GM12892 (cell line): ENCODE measurements at regions not wholly inside any gene's neighbourhood (a gene's known extent, or its start where the extent isn't known, plus 50 kb on each side); places are given as distances from the start of the nearest gene placed in this dataset.
"Not testable (repeated sequence)": the region's sequence is repeated elsewhere in the genome, so short reads cannot be mapped to it uniquely, and the experiment has no call there.

ENCODE experiments used
- DNase-seq: peaks from one replicate; pipeline ENCODE4 v3.0.0; 2011; ENCODE audit not compliant: insufficient read length
- FAIRE-seq: peaks from 2 replicates; lab custom pipeline; 2011; peaks lifted over from hg19 to GRCh38; lab: Jason Lieb, UNC
- POLR2A ChIP-seq: IDR thresholded peaks from 2 replicates; pipeline ENCODE4 v1.6.1; 2011; ENCODE audit warnings: low read depth, low read length, control low read depth
- POLR2AphosphoS5 ChIP-seq: IDR thresholded peaks from 2 replicates; pipeline ENCODE4 v1.6.1; 2011; ENCODE audit warnings: low read depth, low read length, control low read depth
- TAF1 ChIP-seq: IDR thresholded peaks from 2 replicates; pipeline ENCODE4 v1.6.1; 2011; ENCODE audit warnings: low read depth, mild to moderate bottlenecking, control low read depth, low read length, borderline replicate concordance

DNA sequence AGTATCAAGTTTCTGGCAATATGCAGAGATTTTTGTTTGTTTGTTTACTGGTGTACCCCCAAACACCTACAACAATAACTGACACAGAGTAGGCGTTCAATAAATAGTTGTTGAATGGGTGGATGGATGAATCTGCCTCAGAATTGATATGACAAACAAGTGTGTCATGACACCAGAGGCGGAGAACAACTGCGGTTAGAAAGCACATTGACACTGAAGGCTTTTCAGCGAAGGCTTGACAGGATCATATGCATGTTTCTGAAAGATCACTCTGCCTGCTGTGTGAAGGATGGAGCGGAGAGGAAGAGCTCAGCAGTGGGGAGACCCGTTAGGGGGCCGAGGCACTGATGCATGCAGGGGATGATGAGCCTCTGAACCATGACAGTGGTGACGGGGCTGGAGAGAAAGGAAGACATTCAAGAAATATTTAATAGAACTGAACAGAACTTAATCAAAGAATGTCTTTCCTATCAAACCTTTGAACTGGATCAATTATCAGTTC, 108.5 kb upstream of the USP47 start:
- no peak for DNase-seq
- TF ChIP-seq POLR2AphosphoS5: no peak
- TF ChIP-seq TAF1: no peak
- no peak for TF ChIP-seq POLR2A
- FAIRE-seq: peak; percentile 54

DNA sequence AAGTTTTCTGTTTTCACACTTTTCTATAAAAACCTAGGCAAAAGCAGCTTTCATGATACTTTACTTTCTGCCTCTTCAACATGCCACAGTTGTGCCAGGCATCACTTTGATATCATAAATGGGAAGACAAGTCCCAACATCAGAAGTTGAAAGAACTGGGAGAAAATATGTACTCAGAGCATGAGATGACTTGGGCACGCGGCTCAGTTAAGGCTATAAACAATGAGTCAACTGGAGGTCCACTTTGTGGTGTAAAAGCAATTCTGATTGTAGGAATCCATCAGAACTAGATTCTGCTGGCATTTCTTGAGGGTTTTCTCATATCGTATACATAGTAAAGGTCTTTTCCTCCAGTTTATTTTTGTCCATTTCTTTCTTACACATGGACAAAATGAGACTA, 109.7 kb upstream of the USP47 start:
- no peak for DNase-seq
- no peak for TF ChIP-seq POLR2A
- no peak for TF ChIP-seq TAF1
- no peak for TF ChIP-seq POLR2AphosphoS5
- no peak for FAIRE-seq

- TF ChIP-seq TAF1 (no peak), POLR2AphosphoS5 (no peak)
- DNase-seq (no peak), FAIRE-seq (no peak)
Measured at GRCh38 chr11:11731311-11732083, 109.7 kb upstream of the GALNT18 start.

GRCh38 chr11:11728386-11728785, 106.6 kb upstream of the GALNT18 start:
- DNase-seq: no peak
- TF ChIP-seq POLR2A (no peak), POLR2AphosphoS5 (no peak), TAF1 (no peak)
- no peak for FAIRE-seq

- FAIRE-seq: no peak
- DNase-seq: no peak
Measured at GRCh38 chr11:11725438-11725837, 103.6 kb upstream of the GALNT18 start.

DNA sequence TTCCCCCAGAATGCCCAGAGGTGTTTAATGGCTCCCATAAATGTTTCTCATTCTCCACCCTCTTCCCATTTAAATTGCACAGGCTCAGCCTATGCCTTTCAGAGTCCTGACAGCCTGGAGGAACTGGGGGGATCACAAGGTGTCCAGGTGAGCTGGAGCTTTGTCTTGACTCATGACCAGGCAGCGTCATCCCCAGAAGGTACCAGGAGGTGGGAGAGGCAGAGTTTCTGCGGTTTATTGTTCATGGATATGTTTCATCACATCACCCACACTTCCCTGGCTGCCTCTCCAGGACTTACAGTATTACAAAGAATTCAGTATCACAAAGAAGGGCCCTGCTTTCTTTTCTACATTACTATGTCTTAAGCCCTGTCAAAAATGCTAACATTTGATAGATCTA, 103.2 kb upstream of the GALNT18 start:
- DNase-seq (no peak), FAIRE-seq (no peak)
- TF ChIP-seq TAF1: no peak
- TF ChIP-seq POLR2AphosphoS5: no peak
- no peak for TF ChIP-seq POLR2A

More at GRCh38 chr11:11725438-11725837, 103.6 kb upstream of the GALNT18 start:
- TF ChIP-seq POLR2A (no peak), POLR2AphosphoS5 (no peak)

- DNase-seq (no peak), FAIRE-seq (no peak)
- TF ChIP-seq TAF1 (no peak), POLR2A (no peak), POLR2AphosphoS5 (no peak)
Measured at GRCh38 chr11:11722861-11723260, 101.1 kb upstream of the GALNT18 start.

DNA sequence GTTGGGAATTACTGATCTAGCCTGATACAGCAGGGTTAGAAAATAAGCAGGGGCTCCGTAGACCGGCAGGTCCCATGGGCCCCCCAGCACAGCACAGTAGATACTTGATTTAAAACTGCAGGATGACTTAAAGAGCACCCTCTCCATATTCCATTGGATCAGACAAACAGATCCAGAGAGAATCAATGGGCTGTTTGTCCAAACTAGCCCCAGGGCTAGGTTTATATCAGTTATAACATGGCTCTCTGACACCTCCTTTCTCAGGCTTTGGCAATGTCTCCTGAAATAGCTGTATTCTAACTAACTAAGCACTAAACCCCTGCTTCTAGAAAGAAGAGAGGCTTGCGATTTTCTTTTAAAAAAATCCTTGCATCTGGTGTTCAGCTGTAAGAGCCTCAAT, 100.4 kb upstream of the GALNT18 start:
- no peak for TF ChIP-seq POLR2A
- TF ChIP-seq TAF1: no peak
- TF ChIP-seq POLR2AphosphoS5: no peak
- no peak for FAIRE-seq
- no peak for DNase-seq

GRCh38 chr11:11718511-11718910, 96.7 kb upstream of the GALNT18 start:
- TF ChIP-seq POLR2A (no peak), TAF1 (no peak), POLR2AphosphoS5 (no peak)
- FAIRE-seq (no peak), DNase-seq (no peak)

DNA sequence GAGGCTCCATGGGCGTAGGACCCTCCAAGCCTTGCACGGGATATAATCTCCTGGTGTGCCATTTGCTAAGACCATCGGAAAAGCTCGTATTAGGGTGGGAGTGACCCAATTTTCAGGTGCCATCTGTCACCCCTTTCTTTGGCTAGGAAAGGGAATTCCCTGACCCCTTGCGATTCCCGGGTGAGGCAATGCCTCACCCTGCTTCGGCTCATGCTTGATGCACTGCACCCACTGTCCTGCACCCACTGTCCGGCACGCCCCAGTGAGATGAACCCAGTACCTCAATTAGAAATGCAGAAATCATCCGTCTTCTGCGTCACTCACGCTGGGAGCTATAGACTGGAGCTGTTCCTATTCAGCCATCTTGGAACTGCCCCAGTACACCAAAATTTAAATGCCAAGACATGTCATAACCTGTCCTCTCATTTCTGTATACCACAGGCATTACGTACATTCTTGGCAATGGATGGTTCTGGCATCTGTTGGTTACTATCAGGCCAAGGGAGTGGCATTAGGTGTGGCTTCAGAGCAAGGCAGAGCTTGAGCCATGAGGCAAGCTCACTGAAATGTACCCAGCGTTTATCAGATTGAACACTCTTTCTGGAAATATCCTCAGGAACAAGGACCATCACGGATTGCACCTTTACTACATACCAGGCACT, 95.4 kb upstream of the GALNT18 start:
- no peak for TF ChIP-seq POLR2AphosphoS5
- TF ChIP-seq POLR2A: no peak
- no peak for TF ChIP-seq TAF1
- no peak for FAIRE-seq
- DNase-seq: no peak

- DNase-seq, FAIRE-seq: not testable (repeated sequence)
Measured at GRCh38 chr11:11715075-11715474, 93.3 kb upstream of the GALNT18 start.

- TF ChIP-seq TAF1 (no peak), POLR2AphosphoS5 (no peak), POLR2A (no peak)
- FAIRE-seq: no peak
- no peak for DNase-seq
Measured at GRCh38 chr11:11710556-11710955, 88.8 kb upstream of the GALNT18 start.
